Fibroblast of pulmonary artery (primary cell): ENCODE measurements at regions not wholly inside any gene's neighbourhood (a gene's known extent, or its start where the extent isn't known, plus 50 kb on each side); places are given as distances from the start of the nearest gene placed in this dataset.
A peak's percentile ranks its signal among the peaks of the same experiment; 100 is the strongest.
"Not testable (repeated sequence)": the region's sequence is repeated elsewhere in the genome, so short reads cannot be mapped to it uniquely, and the experiment has no call there.

ENCODE experiments used
- DNase-seq: peaks from one replicate; pipeline ENCODE4 v3.0.0-alpha.2; 2010; ENCODE audit warnings: low read depth
- H3K4me3 ChIP-seq: replicated peaks from 2 replicates; pipeline ENCODE4 v1.5.1; 2011; ENCODE audit warnings: low read depth, mild to moderate bottlenecking, control low read depth, low read length, moderate library complexity
- CTCF ChIP-seq: IDR thresholded peaks from 2 replicates; pipeline ENCODE4 v1.5.1; 2011; ENCODE audit warnings: mild to moderate bottlenecking, control low read depth, low read length, inconsistent platforms; ENCODE audit errors: missing control alignments

- H3K4me3 ChIP-seq, DNase-seq: not testable (repeated sequence)
Observed at GRCh38 chr3:144023543-144023942, 51.9 kb downstream of the DIPK2A start.

GRCh38 chr3:144028798-144029411 lies 57.3 kb downstream of the DIPK2A start:
- no peak for DNase-seq
- no peak overlapping the region for H3K4me3 ChIP-seq
- TF ChIP-seq CTCF: no peak

- no peak for DNase-seq
- no peak for TF ChIP-seq CTCF
- no peak overlapping the region for H3K4me3 ChIP-seq
Observed at GRCh38 chr3:144029769-144030168, 58.1 kb downstream of the DIPK2A start.

- no peak for TF ChIP-seq CTCF
- peak; percentile 31 for DNase-seq
- no peak overlapping the region for H3K4me3 ChIP-seq
Observed at GRCh38 chr3:144031938-144032337, 60.3 kb downstream of the DIPK2A start.

GRCh38 chr3:144032531-144033239 lies 61.1 kb downstream of the DIPK2A start:
- no peak overlapping the region for H3K4me3 ChIP-seq
- no peak for DNase-seq
- TF ChIP-seq CTCF: no peak

- no peak for DNase-seq
- H3K4me3 ChIP-seq: no peak overlapping the region
- TF ChIP-seq CTCF: no peak
Observed at GRCh38 chr3:144033240-144033589, 61.6 kb downstream of the DIPK2A start.

GRCh38 chr3:144033863-144034262 lies 62.2 kb downstream of the DIPK2A start:
- DNase-seq: no peak
- TF ChIP-seq CTCF: no peak
- no peak overlapping the region for H3K4me3 ChIP-seq
